ENCODE measurements at regions not wholly inside any gene's neighbourhood (a gene's known extent, or its start where the extent isn't known, plus 50 kb on each side); places are given as distances from the start of the nearest gene placed in this dataset.

DNA sequence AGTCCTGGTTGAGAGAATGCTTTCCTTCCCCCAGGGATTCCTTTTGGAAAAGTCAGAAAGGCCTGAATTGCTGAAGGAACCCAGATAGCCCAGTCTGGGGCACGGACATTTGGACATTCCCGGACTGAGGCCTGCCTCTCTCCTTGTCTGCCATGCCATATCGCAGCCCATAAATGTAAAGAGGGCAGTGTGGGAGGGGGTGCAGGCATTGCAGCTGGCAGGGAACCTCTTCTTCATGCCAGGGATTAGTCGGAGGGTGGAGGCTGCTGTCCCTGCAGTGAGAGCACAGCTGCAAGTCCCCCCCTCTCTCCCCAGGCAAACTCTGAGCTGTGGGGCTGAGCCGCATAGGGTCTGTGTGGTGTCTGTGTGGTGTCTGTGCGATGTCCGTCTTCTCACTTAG, 486.0 kb upstream of the MKI67 start:
- no peak overlapping the region for H3K4me3 ChIP-seq (ENCODE audit: low read length)
- TF ChIP-seq, protein P1, sequence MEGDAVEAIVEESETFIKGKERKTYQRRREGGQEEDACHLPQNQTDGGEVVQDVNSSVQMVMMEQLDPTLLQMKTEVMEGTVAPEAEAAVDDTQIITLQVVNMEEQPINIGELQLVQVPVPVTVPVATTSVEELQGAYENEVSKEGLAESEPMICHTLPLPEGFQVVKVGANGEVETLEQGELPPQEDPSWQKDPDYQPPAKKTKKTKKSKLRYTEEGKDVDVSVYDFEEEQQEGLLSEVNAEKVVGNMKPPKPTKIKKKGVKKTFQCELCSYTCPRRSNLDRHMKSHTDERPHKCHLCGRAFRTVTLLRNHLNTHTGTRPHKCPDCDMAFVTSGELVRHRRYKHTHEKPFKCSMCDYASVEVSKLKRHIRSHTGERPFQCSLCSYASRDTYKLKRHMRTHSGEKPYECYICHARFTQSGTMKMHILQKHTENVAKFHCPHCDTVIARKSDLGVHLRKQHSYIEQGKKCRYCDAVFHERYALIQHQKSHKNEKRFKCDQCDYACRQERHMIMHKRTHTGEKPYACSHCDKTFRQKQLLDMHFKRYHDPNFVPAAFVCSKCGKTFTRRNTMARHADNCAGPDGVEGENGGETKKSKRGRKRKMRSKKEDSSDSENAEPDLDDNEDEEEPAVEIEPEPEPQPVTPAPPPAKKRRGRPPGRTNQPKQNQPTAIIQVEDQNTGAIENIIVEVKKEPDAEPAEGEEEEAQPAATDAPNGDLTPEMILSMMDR (IDR thresholded peaks at IDR 0.05; ENCODE audit: insufficient read depth, low read depth, low read length, missing control alignments) = no peak
- no peak for DNase-seq (ENCODE audit: low read depth)

- TF ChIP-seq, protein P1 (IDR thresholded peaks at IDR 0.05; ENCODE audit: insufficient read depth, low read depth, low read length, missing control alignments) = no peak
- no peak for DNase-seq (ENCODE audit: low read depth)
- no peak overlapping the region for H3K4me3 ChIP-seq (ENCODE audit: low read length)
Observed at GRCh38 chr10:128612631-128613030, 486.4 kb upstream of the MKI67 start.

GRCh38 chr10:128614016-128614605, 487.9 kb upstream of the MKI67 start:
- no peak for DNase-seq (ENCODE audit: low read depth)
- TF ChIP-seq, protein P1 (IDR thresholded peaks at IDR 0.05; ENCODE audit: insufficient read depth, low read depth, low read length, missing control alignments) = no peak

DNA sequence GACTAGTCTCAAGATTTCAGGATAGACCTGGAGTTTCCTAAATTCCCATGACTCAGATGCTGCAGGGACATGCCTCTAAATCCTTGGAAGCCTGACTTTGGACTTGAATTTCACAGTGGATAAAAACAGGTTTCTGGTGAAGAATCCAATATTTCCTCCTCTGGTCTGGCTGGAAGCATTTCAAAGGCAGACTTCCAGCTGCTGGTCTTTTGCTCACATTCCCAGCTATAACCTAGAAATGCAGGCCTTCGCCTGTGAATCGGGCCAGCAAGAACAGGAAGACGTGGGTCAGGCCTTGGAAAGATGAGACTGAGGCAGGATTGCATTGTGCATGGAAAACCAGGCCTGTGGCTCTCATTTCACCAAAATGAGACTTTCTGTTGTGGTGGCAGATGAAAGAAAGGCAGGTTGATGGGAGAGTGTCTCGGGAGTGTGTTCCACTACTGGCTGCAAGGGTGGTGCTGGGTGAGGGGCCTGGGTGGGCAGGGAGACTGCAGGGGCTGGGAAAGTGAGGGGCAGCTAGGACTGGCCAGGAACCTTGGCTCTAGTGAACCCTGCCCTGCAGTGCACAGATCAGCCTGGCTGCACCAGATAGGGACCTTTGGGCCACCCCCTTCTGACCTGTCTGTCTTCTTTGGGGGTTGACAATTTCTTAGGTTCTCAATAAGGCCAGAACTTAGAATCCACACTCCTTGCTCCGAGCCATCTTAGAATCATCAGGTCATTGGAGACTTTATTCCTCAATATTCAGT, 488.8 kb upstream of the MKI67 start:
- no peak for DNase-seq (ENCODE audit: low read depth)
- H3K4me3 ChIP-seq (ENCODE audit: low read length) = no peak overlapping the region
- TF ChIP-seq, protein P1 (IDR thresholded peaks at IDR 0.05; ENCODE audit: insufficient read depth, low read depth, low read length, missing control alignments) = no peak

More at GRCh38 chr10:128614016-128614605, 487.9 kb upstream of the MKI67 start:
- H3K4me3 ChIP-seq (ENCODE audit: low read length) = no peak overlapping the region

GRCh38 chr10:128617532-128617931, 491.3 kb upstream of the MKI67 start:
- TF ChIP-seq, protein P1 (IDR thresholded peaks at IDR 0.05; ENCODE audit: insufficient read depth, low read depth, low read length, missing control alignments) = no peak
- no peak for DNase-seq (ENCODE audit: low read depth)
- H3K4me3 ChIP-seq (ENCODE audit: low read length) = no peak overlapping the region

GRCh38 chr10:128622706-128623105, 496.5 kb upstream of the MKI67 start:
- TF ChIP-seq, protein P1 (IDR thresholded peaks at IDR 0.05; ENCODE audit: insufficient read depth, low read depth, low read length, missing control alignments) = no peak
- DNase-seq (ENCODE audit: low read depth) = no peak
- H3K4me3 ChIP-seq (ENCODE audit: low read length) = no peak overlapping the region

Measured in epithelial cell of esophagus (primary cell).